ENCODE measurements at regions not wholly inside any gene's neighbourhood (a gene's known extent, or its start where the extent isn't known, plus 50 kb on each side); places are given as distances from the start of the nearest gene placed in this dataset.
A peak's percentile ranks its signal among the peaks of the same experiment; 100 is the strongest.

DNA sequence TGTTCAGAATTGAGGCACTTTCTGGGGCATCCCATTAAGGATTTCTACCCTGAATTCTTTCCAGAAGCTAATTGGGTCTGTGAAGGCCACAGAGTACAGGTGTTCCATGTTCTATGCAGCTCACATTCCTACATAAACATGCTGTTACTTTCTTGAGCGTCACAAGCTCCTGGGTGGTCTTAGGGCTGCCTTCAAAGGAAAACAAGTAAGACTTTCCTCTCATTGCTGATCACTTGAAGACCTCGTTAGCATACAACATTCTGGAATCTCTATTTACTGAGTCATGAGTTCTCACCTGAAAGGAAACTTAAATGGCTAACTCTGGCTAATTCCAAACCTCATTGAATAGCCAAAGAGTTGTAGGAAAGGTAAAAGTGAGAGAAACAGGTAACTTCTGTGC is 63.0 kb upstream of the HMGA2 start:
- H3K79me2 ChIP-seq (ENCODE audit: insufficient read depth, low read length) = no peaks in the 10 kb centered on the region
- Mint-ChIP-seq H3K36me3 (ENCODE audit: low read depth, unreplicated experiment) (no peaks in the 10 kb centered on the region), H3K9me3 (ENCODE audit: unreplicated experiment) (no peaks in the 10 kb centered on the region), H3K27ac (ENCODE audit: unreplicated experiment) (no peak overlapping the region), H3K27me3 (ENCODE audit: low read depth, unreplicated experiment) (no peaks in the 10 kb centered on the region), H3K4me1 (ENCODE audit: low read depth, unreplicated experiment) (no peaks in the 10 kb centered on the region), H3K4me3 (ENCODE audit: unreplicated experiment) (no peak overlapping the region)
- H3K4me1 ChIP-seq (ENCODE audit: insufficient read depth, low read length) = no peaks in the 10 kb centered on the region
- H4K20me1 ChIP-seq (ENCODE audit: insufficient read depth, low read length) = no peaks in the 10 kb centered on the region
- TF ChIP-seq CTCF (IDR thresholded peaks at IDR 0.05; ENCODE audit: insufficient read depth, low read depth, low read length) = no peak
- no peak for TF ChIP-seq EZH2 (IDR thresholded peaks at IDR 0.05; ENCODE audit: insufficient read depth, low read length)
- H2AFZ ChIP-seq (ENCODE audit: low read depth, low read length) = no peak overlapping the region
- FAIRE-seq (no peak), DNase-seq (ENCODE audit: low read depth) (no peak)
- no peak overlapping the region for H3K27ac ChIP-seq (ENCODE audit: low read depth, low read length)
- no peaks in the 10 kb centered on the region for H3K9me3 ChIP-seq (ENCODE audit: insufficient read depth, low read depth, low read length)
- H3K9ac ChIP-seq (ENCODE audit: low read length) = no peak overlapping the region
- H3K27me3 ChIP-seq (ENCODE audit: insufficient read depth, low read length) = no peaks in the 10 kb centered on the region
- H3K4me3 ChIP-seq (ENCODE audit: insufficient read depth, low read depth, low read length) = no peak overlapping the region
- H3K36me3 ChIP-seq (ENCODE audit: insufficient read depth, low read length) = no peaks in the 10 kb centered on the region
- no peak overlapping the region for H3K4me2 ChIP-seq (ENCODE audit: low read length)

- Histone ChIP-seq H3K9me3 (ENCODE audit: insufficient read depth, low read depth, low read length) (no peaks in the 10 kb centered on the region), H4K20me1 (ENCODE audit: insufficient read depth, low read length) (no peaks in the 10 kb centered on the region), H3K36me3 (ENCODE audit: insufficient read depth, low read length) (no peaks in the 10 kb centered on the region), H3K27me3 (ENCODE audit: insufficient read depth, low read length) (no peaks in the 10 kb centered on the region), H3K79me2 (ENCODE audit: insufficient read depth, low read length) (no peaks in the 10 kb centered on the region), H3K4me1 (ENCODE audit: insufficient read depth, low read length) (no peaks in the 10 kb centered on the region), H3K4me2 (ENCODE audit: low read length) (no peak overlapping the region), H3K27ac (ENCODE audit: low read depth, low read length) (no peak overlapping the region), H3K9ac (ENCODE audit: low read length) (no peak overlapping the region), H3K4me3 (ENCODE audit: insufficient read depth, low read depth, low read length) (no peak overlapping the region), H2AFZ (ENCODE audit: low read depth, low read length) (no peak overlapping the region)
- FAIRE-seq (no peak), DNase-seq (ENCODE audit: low read depth) (no peak)
- Mint-ChIP-seq H3K4me1 (ENCODE audit: low read depth, unreplicated experiment) (no peaks in the 10 kb centered on the region), H3K27me3 (ENCODE audit: low read depth, unreplicated experiment) (no peaks in the 10 kb centered on the region), H3K9me3 (ENCODE audit: unreplicated experiment) (no peaks in the 10 kb centered on the region), H3K4me3 (ENCODE audit: unreplicated experiment) (no peak overlapping the region), H3K36me3 (ENCODE audit: low read depth, unreplicated experiment) (no peaks in the 10 kb centered on the region), H3K27ac (ENCODE audit: unreplicated experiment) (no peak overlapping the region)
- TF ChIP-seq CTCF (IDR thresholded peaks at IDR 0.05; ENCODE audit: insufficient read depth, low read depth, low read length) (no peak), EZH2 (IDR thresholded peaks at IDR 0.05; ENCODE audit: insufficient read depth, low read length) (no peak)
Observed at GRCh38 chr12:65764325-65764724, 60.0 kb upstream of the HMGA2 start.

- peak overlapping the region; percentile 4 for H3K4me2 ChIP-seq (ENCODE audit: low read length)
- TF ChIP-seq EZH2 (IDR thresholded peaks at IDR 0.05; ENCODE audit: insufficient read depth, low read length) = no peak
- no peak for TF ChIP-seq CTCF (IDR thresholded peaks at IDR 0.05; ENCODE audit: insufficient read depth, low read depth, low read length)
Observed at GRCh38 chr12:65765436-65765813, 58.9 kb upstream of the HMGA2 start.

More at GRCh38 chr12:65765436-65765813, 58.9 kb upstream of the HMGA2 start:
- Mint-ChIP-seq H3K4me3 (ENCODE audit: unreplicated experiment) (no peak overlapping the region), H3K36me3 (ENCODE audit: low read depth, unreplicated experiment) (no peaks in the 10 kb centered on the region), H3K27me3 (ENCODE audit: low read depth, unreplicated experiment) (peaks cover 3% of the 10 kb centered on the region), H3K27ac (ENCODE audit: unreplicated experiment) (no peak overlapping the region), H3K4me1 (ENCODE audit: low read depth, unreplicated experiment) (no peaks in the 10 kb centered on the region), H3K9me3 (ENCODE audit: unreplicated experiment) (no peaks in the 10 kb centered on the region)
- H3K4me3 ChIP-seq (ENCODE audit: insufficient read depth, low read depth, low read length) = no peak overlapping the region
- H3K36me3 ChIP-seq (ENCODE audit: insufficient read depth, low read length) = no peaks in the 10 kb centered on the region
- no peaks in the 10 kb centered on the region for H3K9me3 ChIP-seq (ENCODE audit: insufficient read depth, low read depth, low read length)
- H3K27me3 ChIP-seq (ENCODE audit: insufficient read depth, low read length) = no peaks in the 10 kb centered on the region
- H4K20me1 ChIP-seq (ENCODE audit: insufficient read depth, low read length) = no peaks in the 10 kb centered on the region
- H2AFZ ChIP-seq (ENCODE audit: low read depth, low read length) = no peak overlapping the region
- H3K27ac ChIP-seq (ENCODE audit: low read depth, low read length) = peak overlapping the region; percentile 20
- H3K9ac ChIP-seq (ENCODE audit: low read length) = no peak overlapping the region
- peak; percentile 43 for FAIRE-seq
- no peaks in the 10 kb centered on the region for H3K79me2 ChIP-seq (ENCODE audit: insufficient read depth, low read length)
- DNase-seq (ENCODE audit: low read depth) = peak; percentile 96
- H3K4me1 ChIP-seq (ENCODE audit: insufficient read depth, low read length) = no peaks in the 10 kb centered on the region

All from astrocyte (in vitro differentiated cells and primary cell).